HG03280 (cell line): ENCODE measurements at regions not wholly inside any gene's neighbourhood (a gene's known extent, or its start where the extent isn't known, plus 50 kb on each side); places are given as distances from the start of the nearest gene placed in this dataset.
"Not testable (repeated sequence)": the region's sequence is repeated elsewhere in the genome, so short reads cannot be mapped to it uniquely, and the experiment has no call there.

ENCODE experiments used
- ATAC-seq: cut with Tn5 transposase; IDR thresholded peaks from one replicate; pipeline ENCODE4 v1.9.1; 2021; ENCODE audit warnings: mild to moderate bottlenecking, moderate library complexity; ENCODE audit not compliant: unreplicated experiment

GRCh38 chr5:67669916-67670315 lies 473.3 kb upstream of the CD180 start:
- no peak for ATAC-seq

GRCh38 chr5:67660149-67660548 lies 463.6 kb upstream of the CD180 start:
- no peak for ATAC-seq

- ATAC-seq = no peak
These were observed 462.7 kb upstream of the CD180 start for GRCh38 chr5:67659288-67659687.

- no peak for ATAC-seq
These were observed 460.5 kb upstream of the CD180 start for GRCh38 chr5:67657055-67657454.

GRCh38 chr5:67652201-67652600 lies 455.6 kb upstream of the CD180 start:
- no peak for ATAC-seq

GRCh38 chr5:67651180-67651579 lies 454.6 kb upstream of the CD180 start:
- no peak for ATAC-seq

- no peak for ATAC-seq
These were observed 451.6 kb upstream of the CD180 start for GRCh38 chr5:67648201-67648671.

- ATAC-seq = no peak
These were observed 451.2 kb upstream of the CD180 start for GRCh38 chr5:67647772-67648171.

- ATAC-seq = no peak
These were observed 447.8 kb upstream of the CD180 start for GRCh38 chr5:67644221-67644920.

- no peak for ATAC-seq
These were observed 446.9 kb upstream of the CD180 start for GRCh38 chr5:67643536-67643935.

- no peak for ATAC-seq
These were observed 443.4 kb upstream of the CD180 start for GRCh38 chr5:67639976-67640375.

- ATAC-seq = no peak
These were observed 442.7 kb upstream of the CD180 start for GRCh38 chr5:67639313-67639712.

GRCh38 chr5:67636850-67637524 lies 440.4 kb upstream of the CD180 start:
- no peak for ATAC-seq

- ATAC-seq = no peak
These were observed 439.5 kb upstream of the CD180 start for GRCh38 chr5:67636091-67636490.

- not testable (repeated sequence) for ATAC-seq
These were observed 430.5 kb upstream of the CD180 start for GRCh38 chr5:67627079-67627478.

GRCh38 chr5:67623078-67623477 lies 426.5 kb upstream of the CD180 start:
- no peak for ATAC-seq

- no peak for ATAC-seq
These were observed 424.1 kb upstream of the CD180 start for GRCh38 chr5:67620424-67621397.

GRCh38 chr5:67619636-67620035 lies 423.0 kb upstream of the CD180 start:
- no peak for ATAC-seq

- ATAC-seq = no peak
These were observed 422.6 kb upstream of the CD180 start for GRCh38 chr5:67619235-67619634.

GRCh38 chr5:67617051-67617450 lies 420.5 kb upstream of the CD180 start:
- no peak for ATAC-seq

- no peak for ATAC-seq
These were observed 416.4 kb upstream of the CD180 start for GRCh38 chr5:67612961-67613360.
